T1000 (cell line): ENCODE measurements at regions not wholly inside any gene's neighbourhood (a gene's known extent, or its start where the extent isn't known, plus 50 kb on each side); places are given as distances from the start of the nearest gene placed in this dataset.
"Not testable (repeated sequence)": the region's sequence is repeated elsewhere in the genome, so short reads cannot be mapped to it uniquely, and the experiment has no call there.

Experiments used
- DNase-seq: peaks from one replicate; lab custom pipeline; 2025; ENCODE audit warnings: mixed read lengths; lab: John Stamatoyannopoulos, UW

- no peak for DNase-seq
Observed at GRCh38 chr5:52255308-52255707, 532.4 kb upstream of the ITGA1 start.

- DNase-seq, result no peak
Observed at GRCh38 chr5:52262844-52263243, 524.9 kb upstream of the ITGA1 start.

- DNase-seq, result no peak
Observed at GRCh38 chr5:52269401-52269800, 518.3 kb upstream of the ITGA1 start.

- DNase-seq, result no peak
Observed at GRCh38 chr5:52269859-52270258, 517.9 kb upstream of the ITGA1 start.

GRCh38 chr5:52275639-52276038 lies 512.1 kb upstream of the ITGA1 start:
- no peak for DNase-seq

GRCh38 chr5:52277101-52277500 lies 510.6 kb upstream of the ITGA1 start:
- no peak for DNase-seq

GRCh38 chr5:52282647-52283046 lies 505.1 kb upstream of the ITGA1 start:
- DNase-seq, result no peak

GRCh38 chr5:52283221-52283620 lies 504.5 kb upstream of the ITGA1 start:
- DNase-seq, result no peak

GRCh38 chr5:52300703-52301372 lies 486.9 kb upstream of the ITGA1 start:
- no peak for DNase-seq

- DNase-seq, result not testable (repeated sequence)
Observed at GRCh38 chr5:52304816-52305215, 482.9 kb upstream of the ITGA1 start.

- DNase-seq, result no peak
Observed at GRCh38 chr5:52328220-52328806, 459.4 kb upstream of the ITGA1 start.

GRCh38 chr5:52331725-52332124 lies 456.0 kb upstream of the ITGA1 start:
- DNase-seq, result no peak

GRCh38 chr5:52334367-52334766 lies 453.3 kb upstream of the ITGA1 start:
- DNase-seq, result no peak

- DNase-seq, result no peak
Observed at GRCh38 chr5:52339285-52339684, 448.4 kb upstream of the ITGA1 start.

GRCh38 chr5:52342361-52342760 lies 445.4 kb upstream of the ITGA1 start:
- DNase-seq, result no peak

GRCh38 chr5:52356311-52356918 lies 431.3 kb upstream of the ITGA1 start:
- DNase-seq, result no peak

GRCh38 chr5:52359261-52359660 lies 428.5 kb upstream of the ITGA1 start:
- no peak for DNase-seq

- no peak for DNase-seq
Observed at GRCh38 chr5:52360985-52361384, 426.7 kb upstream of the ITGA1 start.

GRCh38 chr5:52374286-52374685 lies 413.4 kb upstream of the ITGA1 start:
- DNase-seq, result no peak

- no peak for DNase-seq
Observed at GRCh38 chr5:52375969-52376368, 411.7 kb upstream of the ITGA1 start.

GRCh38 chr5:52376592-52376991 lies 411.1 kb upstream of the ITGA1 start:
- no peak for DNase-seq

GRCh38 chr5:52378237-52378636 lies 409.5 kb upstream of the ITGA1 start:
- no peak for DNase-seq

GRCh38 chr5:52388349-52388748 lies 399.4 kb upstream of the ITGA1 start:
- no peak for DNase-seq

GRCh38 chr5:52392321-52392720 lies 395.4 kb upstream of the ITGA1 start:
- DNase-seq, result no peak
